Breast epithelium (tissue), 4 donors: ENCODE measurements at regions not wholly inside any gene's neighbourhood (a gene's known extent, or its start where the extent isn't known, plus 50 kb on each side); places are given as distances from the start of the nearest gene placed in this dataset.

Source experiments
- DNase-seq, 2 donors: peaks; one replicate each; pipeline ENCODE4 v3.0.0-alpha.2; 2019; ENCODE audit warnings: low spot score in 2 of 2
- H3K27ac ChIP-seq, 2 donors: fragments of 200-600 bp; sonication (generic) in 1 of 2; one replicate each; pipeline ENCODE4 v1.5.1; 2016 to 2019; ENCODE audit warnings: mild to moderate bottlenecking in 1 of 2
- H3K27me3 ChIP-seq, 2 donors: fragments of 200-600 bp; sonication (generic) in 1 of 2; one replicate each; pipeline versions ENCODE4 v1.5.1 to v1.6.0; 2017 to 2019; ENCODE audit warnings: control low read depth in 1 of 2, mild to moderate bottlenecking in 1 of 2
- H3K36me3 ChIP-seq: fragments of 200-600 bp; one replicate; pipeline ENCODE4 v1.5.1; 2019
- H3K4me1 ChIP-seq, 2 donors: fragments of 200-600 bp; sonication (generic); one replicate each; pipeline ENCODE4 v1.5.1; 2016 to 2019; ENCODE audit warnings: control low read depth in 1 of 2
- H3K4me3 ChIP-seq, 3 donors: fragments of 200-600 bp; sonication (generic); 1 replicate in 2 of 3; 2 replicates in 1 of 3; pipeline ENCODE4 v1.5.1; 2016 to 2019; ENCODE audit warnings: mild to moderate bottlenecking in 3 of 3, moderate library complexity in 2 of 3
- H3K9me3 ChIP-seq, 2 donors: fragments of 200-600 bp; sonication (generic) in 1 of 2; one replicate each; pipeline ENCODE4 v1.5.1; 2016 to 2019; ENCODE audit warnings: control low read depth in 1 of 2
- POLR2A ChIP-seq: fragments of 450-650 bp; IDR thresholded peaks from one replicate; pipeline ENCODE4 v1.6.1; 2016; ENCODE audit warnings: antibody characterized with exemption, mild to moderate bottlenecking, moderate library complexity
- POLR2AphosphoS5 ChIP-seq, 3 donors: sonication (generic); formaldehyde crosslinking; IDR thresholded peaks; one replicate each; pipeline ENCODE4 v1.6.1; 2017; ENCODE audit warnings: antibody characterized with exemption in 3 of 3
- intact Hi-C: fragments of 100-400 bp; cut with DNase I; formaldehyde crosslinking; loops from one replicate; pipeline ENCODE4 v1.15.1; 2023; ENCODE audit warnings: low total_unique reads
- TF ChIP-seq, protein P1 (sequence below), 3 donors: fragments of 450-650 bp; IDR thresholded peaks; one replicate each; pipeline ENCODE4 v1.5.1; 2016 to 2017; ENCODE audit warnings: antibody characterized with exemption in 3 of 3, mild to moderate bottlenecking in 3 of 3, moderate library complexity in 3 of 3

- intact Hi-C loops = no loop called here
These were observed 635.6 kb upstream of the NEGR1 start for GRCh38 chr1:72917920-72918319.

DNA sequence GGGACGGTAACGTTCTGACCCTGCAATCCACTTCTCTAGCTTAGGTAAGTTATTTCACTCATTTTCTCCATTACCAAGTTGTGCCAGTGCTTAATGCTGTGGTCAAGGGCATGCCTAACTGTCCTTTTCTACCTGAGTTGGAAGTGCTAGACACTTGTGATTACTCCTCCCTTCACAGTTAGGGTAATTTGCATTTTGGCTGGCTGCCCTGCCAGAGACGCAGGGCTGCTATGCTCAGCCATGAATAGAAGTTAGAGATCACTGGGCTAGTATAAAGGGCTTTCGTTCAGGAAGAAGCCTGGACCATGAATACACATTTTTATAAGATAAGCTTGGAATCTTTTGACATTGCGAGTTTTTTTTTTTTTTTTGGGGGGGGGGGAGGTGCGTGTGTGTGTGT is 633.2 kb upstream of the NEGR1 start:
- intact Hi-C loops = no loop called here
- DNase-seq = no peak

More at GRCh38 chr1:72917920-72918319, 635.6 kb upstream of the NEGR1 start:
- H3K27ac ChIP-seq = no peak overlapping the region
- H3K4me3 ChIP-seq = no peak overlapping the region
- H3K9me3 ChIP-seq = no peaks in the 10 kb centered on the region
- H3K4me1 ChIP-seq = no peaks in the 10 kb centered on the region
- H3K36me3 ChIP-seq = no peaks in the 10 kb centered on the region
- TF ChIP-seq, protein P1, sequence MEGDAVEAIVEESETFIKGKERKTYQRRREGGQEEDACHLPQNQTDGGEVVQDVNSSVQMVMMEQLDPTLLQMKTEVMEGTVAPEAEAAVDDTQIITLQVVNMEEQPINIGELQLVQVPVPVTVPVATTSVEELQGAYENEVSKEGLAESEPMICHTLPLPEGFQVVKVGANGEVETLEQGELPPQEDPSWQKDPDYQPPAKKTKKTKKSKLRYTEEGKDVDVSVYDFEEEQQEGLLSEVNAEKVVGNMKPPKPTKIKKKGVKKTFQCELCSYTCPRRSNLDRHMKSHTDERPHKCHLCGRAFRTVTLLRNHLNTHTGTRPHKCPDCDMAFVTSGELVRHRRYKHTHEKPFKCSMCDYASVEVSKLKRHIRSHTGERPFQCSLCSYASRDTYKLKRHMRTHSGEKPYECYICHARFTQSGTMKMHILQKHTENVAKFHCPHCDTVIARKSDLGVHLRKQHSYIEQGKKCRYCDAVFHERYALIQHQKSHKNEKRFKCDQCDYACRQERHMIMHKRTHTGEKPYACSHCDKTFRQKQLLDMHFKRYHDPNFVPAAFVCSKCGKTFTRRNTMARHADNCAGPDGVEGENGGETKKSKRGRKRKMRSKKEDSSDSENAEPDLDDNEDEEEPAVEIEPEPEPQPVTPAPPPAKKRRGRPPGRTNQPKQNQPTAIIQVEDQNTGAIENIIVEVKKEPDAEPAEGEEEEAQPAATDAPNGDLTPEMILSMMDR (IDR thresholded peaks at IDR 0.05) = no peak
- no peak for TF ChIP-seq POLR2AphosphoS5 (IDR thresholded peaks at IDR 0.05)
- no peak for TF ChIP-seq POLR2A
- no peak for DNase-seq
- H3K27me3 ChIP-seq = no peaks in the 10 kb centered on the region

GRCh38 chr1:72911656-72912055 is 629.3 kb upstream of the NEGR1 start:
- H3K27ac ChIP-seq = no peak overlapping the region
- H3K36me3 ChIP-seq = no peaks in the 10 kb centered on the region
- no peak overlapping the region for H3K4me3 ChIP-seq
- no peak for DNase-seq
- H3K27me3 ChIP-seq = no peaks in the 10 kb centered on the region
- intact Hi-C loops = no loop called here
- no peaks in the 10 kb centered on the region for H3K4me1 ChIP-seq
- no peaks in the 10 kb centered on the region for H3K9me3 ChIP-seq
- TF ChIP-seq POLR2AphosphoS5 (IDR thresholded peaks at IDR 0.05) (no peak), POLR2A (no peak)
- TF ChIP-seq, protein P1 (IDR thresholded peaks at IDR 0.05) = no peak

More for the DNA sequence above, 633.2 kb upstream of the NEGR1 start:
- H3K27ac ChIP-seq = no peak overlapping the region
- H3K4me1 ChIP-seq = no peaks in the 10 kb centered on the region
- H3K36me3 ChIP-seq = no peaks in the 10 kb centered on the region
- TF ChIP-seq, protein P1 (IDR thresholded peaks at IDR 0.05) = no peak
- TF ChIP-seq POLR2AphosphoS5 (IDR thresholded peaks at IDR 0.05) (no peak), POLR2A (no peak)
- H3K4me3 ChIP-seq = no peak overlapping the region
- no peaks in the 10 kb centered on the region for H3K27me3 ChIP-seq
- H3K9me3 ChIP-seq = no peaks in the 10 kb centered on the region

GRCh38 chr1:72896256-72896655 is 613.9 kb upstream of the NEGR1 start:
- Histone ChIP-seq H3K27me3 (no peaks in the 10 kb centered on the region), H3K4me3 (no peak overlapping the region), H3K9me3 (no peaks in the 10 kb centered on the region), H3K36me3 (no peaks in the 10 kb centered on the region), H3K27ac (no peak overlapping the region), H3K4me1 (no peaks in the 10 kb centered on the region)
- intact Hi-C loops = no loop called here
- no peak for TF ChIP-seq POLR2AphosphoS5 (IDR thresholded peaks at IDR 0.05)
- TF ChIP-seq, protein P1 (IDR thresholded peaks at IDR 0.05) = no peak
- TF ChIP-seq POLR2A = no peak
- no peak for DNase-seq

DNA sequence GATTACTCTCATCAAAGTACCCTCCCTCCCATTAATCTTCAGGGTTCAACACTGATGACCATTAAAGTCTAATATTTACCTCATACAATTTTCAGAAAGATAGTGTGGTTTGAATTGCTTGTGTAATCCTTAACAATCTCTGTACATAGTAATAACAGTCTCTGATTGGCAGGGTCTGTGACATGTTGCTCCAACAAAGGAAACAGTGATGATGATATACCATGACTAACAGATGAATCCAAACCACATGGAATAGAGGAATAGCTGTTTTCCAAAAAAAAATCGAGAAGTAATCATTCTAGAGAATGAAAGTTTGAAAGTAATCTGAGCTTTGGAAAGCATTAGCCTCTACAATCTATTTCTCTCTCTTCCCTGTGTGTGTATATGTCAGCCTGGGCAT is 610.1 kb upstream of the NEGR1 start:
- Histone ChIP-seq H3K9me3 (no peaks in the 10 kb centered on the region), H3K4me1 (no peaks in the 10 kb centered on the region), H3K4me3 (no peak overlapping the region), H3K27me3 (no peaks in the 10 kb centered on the region), H3K27ac (no peak overlapping the region), H3K36me3 (no peaks in the 10 kb centered on the region)
- no peak for DNase-seq
- TF ChIP-seq POLR2A (no peak), POLR2AphosphoS5 (IDR thresholded peaks at IDR 0.05) (no peak)
- TF ChIP-seq, protein P1 (IDR thresholded peaks at IDR 0.05) = no peak
- intact Hi-C loops = no loop called here
